Colonic mucosa (tissue), 4 donors: ENCODE measurements at regions not wholly inside any gene's neighbourhood (a gene's known extent, or its start where the extent isn't known, plus 50 kb on each side); places are given as distances from the start of the nearest gene placed in this dataset.

Experiments
- DNase-seq: peaks from one replicate; pipeline ENCODE4 v3.0.0-alpha.2; 2020
- H3K27ac ChIP-seq: fragments of 200-600 bp; one replicate; pipeline ENCODE4 v1.8.0; 2021
- H3K27me3 ChIP-seq: fragments of 200-600 bp; one replicate; pipeline ENCODE4 v1.8.0; 2021
- H3K36me3 ChIP-seq: fragments of 200-600 bp; one replicate; pipeline ENCODE4 v1.8.0; 2021
- H3K4me1 ChIP-seq: fragments of 200-600 bp; one replicate; pipeline ENCODE4 v1.8.0; 2021; ENCODE audit warnings: mild to moderate bottlenecking
- H3K4me3 ChIP-seq: fragments of 200-600 bp; one replicate; pipeline ENCODE4 v1.8.0; 2021
- H3K9ac ChIP-seq, 2 donors: one replicate each; pipeline ENCODE4 v1.7.0; 2013; ENCODE audit warnings: control low read depth in 2 of 2, low read depth in 2 of 2, low read length in 2 of 2
- H3K9me3 ChIP-seq: fragments of 200-600 bp; one replicate; pipeline ENCODE4 v1.8.0; 2021
- CTCF ChIP-seq: fragments of 200-600 bp; IDR thresholded peaks from one replicate; pipeline ENCODE4 v1.8.0; 2022; ENCODE audit warnings: antibody characterized with exemption, mild to moderate bottlenecking
- intact Hi-C: fragments of 100-400 bp; cut with DNase I; formaldehyde crosslinking; loops from one replicate; pipeline ENCODE4 v1.14.1; 2022
- donor health status: healthy.
- donor health status: DM: no; HTN: no; CAD: no.
- donor health status: DM: no; HTN: no; CAD: no.

GRCh38 chr16:61344791-61345190, 691.4 kb downstream of the CDH8 start:
- no peaks in the 10 kb centered on the region for H3K9me3 ChIP-seq
- H3K27ac ChIP-seq = no peak overlapping the region
- TF ChIP-seq CTCF = no peak
- intact Hi-C loops = no loop called here
- no peaks in the 10 kb centered on the region for H3K36me3 ChIP-seq
- H3K4me1 ChIP-seq = no peaks in the 10 kb centered on the region
- H3K27me3 ChIP-seq = no peaks in the 10 kb centered on the region
- DNase-seq = no peak
- H3K4me3 ChIP-seq = no peak overlapping the region
- H3K9ac ChIP-seq = no peak overlapping the region

- no peak for DNase-seq
- Histone ChIP-seq H3K9me3 (no peaks in the 10 kb centered on the region), H3K36me3 (no peaks in the 10 kb centered on the region), H3K27me3 (no peaks in the 10 kb centered on the region), H3K4me3 (no peak overlapping the region), H3K4me1 (no peaks in the 10 kb centered on the region), H3K27ac (no peak overlapping the region), H3K9ac (no peak overlapping the region)
- intact Hi-C loops = no loop called here
- TF ChIP-seq CTCF = no peak
Measured at GRCh38 chr16:61332461-61332860, 703.8 kb downstream of the CDH8 start.

DNA sequence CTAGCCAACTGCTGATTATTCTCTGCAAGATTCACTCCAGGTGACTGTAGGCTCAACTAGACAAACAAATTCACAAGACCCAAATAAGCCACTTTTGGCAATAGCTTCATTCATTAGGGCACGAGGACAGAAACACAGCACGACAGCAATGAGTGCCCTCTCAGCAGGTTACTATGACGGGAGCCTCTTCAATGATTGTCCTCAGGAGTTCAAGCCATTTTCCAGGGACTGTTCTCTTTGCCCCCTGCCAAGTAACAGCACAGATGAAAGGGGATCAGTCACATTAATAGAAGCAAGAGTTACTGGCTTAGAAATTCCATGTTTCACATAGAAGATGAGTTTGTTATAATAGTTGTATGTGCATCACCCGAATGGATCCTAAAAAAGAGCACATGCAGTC, 712.2 kb downstream of the CDH8 start:
- Histone ChIP-seq H3K27ac (no peak overlapping the region), H3K9ac (no peak overlapping the region), H3K4me1 (no peaks in the 10 kb centered on the region), H3K36me3 (no peaks in the 10 kb centered on the region), H3K9me3 (no peaks in the 10 kb centered on the region), H3K27me3 (no peaks in the 10 kb centered on the region), H3K4me3 (no peak overlapping the region)
- intact Hi-C loops = no loop called here
- TF ChIP-seq CTCF = no peak
- no peak for DNase-seq

DNA sequence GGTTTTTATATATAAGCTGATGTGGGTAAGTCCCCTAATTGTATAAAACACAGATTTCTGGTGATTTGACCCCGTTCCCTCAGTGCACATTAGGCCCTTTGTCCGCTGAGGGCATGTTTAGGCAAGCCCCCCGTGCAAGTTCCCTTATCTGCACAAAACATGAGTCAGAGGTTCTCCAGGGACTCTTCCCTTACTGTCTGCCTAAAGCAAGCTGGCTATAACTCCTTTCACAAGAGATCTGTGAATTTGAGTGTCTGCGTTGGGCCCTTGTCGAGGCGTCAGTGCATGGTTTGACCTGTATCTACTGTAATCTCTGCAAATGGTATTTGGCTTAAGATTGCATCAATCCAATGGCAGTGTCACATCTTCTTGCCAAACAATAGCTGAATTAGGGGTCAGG, 712.8 kb downstream of the CDH8 start:
- Histone ChIP-seq H3K36me3 (no peaks in the 10 kb centered on the region), H3K27ac (no peak overlapping the region), H3K9me3 (no peaks in the 10 kb centered on the region), H3K9ac (no peak overlapping the region), H3K4me1 (no peaks in the 10 kb centered on the region), H3K4me3 (no peak overlapping the region), H3K27me3 (no peaks in the 10 kb centered on the region)
- TF ChIP-seq CTCF = no peak
- intact Hi-C loops = no loop called here
- no peak for DNase-seq

DNA sequence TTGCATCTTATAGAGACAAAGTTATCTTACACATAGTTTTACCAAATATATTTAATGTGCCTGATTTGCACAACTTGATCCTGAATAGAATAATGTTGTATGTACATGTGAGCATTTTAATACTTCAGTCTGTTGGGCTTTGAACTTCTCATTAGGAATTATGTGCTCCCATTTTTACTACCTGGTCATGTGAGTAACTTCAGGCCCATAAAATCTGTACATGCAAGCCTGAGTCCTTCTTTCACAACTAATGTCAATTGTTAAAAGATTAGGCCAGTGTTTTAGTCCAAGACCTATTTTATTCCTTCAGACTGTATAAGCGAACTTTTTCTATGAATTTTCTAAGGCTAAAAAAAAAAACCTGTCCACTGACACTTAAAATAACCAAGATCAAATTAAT, 715.4 kb downstream of the CDH8 start:
- TF ChIP-seq CTCF = no peak
- H3K9ac ChIP-seq = no peak overlapping the region
- intact Hi-C loops = no loop called here
- no peaks in the 10 kb centered on the region for H3K4me1 ChIP-seq
- DNase-seq = no peak
- no peaks in the 10 kb centered on the region for H3K27me3 ChIP-seq
- no peaks in the 10 kb centered on the region for H3K9me3 ChIP-seq
- no peaks in the 10 kb centered on the region for H3K36me3 ChIP-seq
- no peak overlapping the region for H3K27ac ChIP-seq
- H3K4me3 ChIP-seq = no peak overlapping the region

GRCh38 chr16:61313931-61314330, 722.3 kb downstream of the CDH8 start:
- no peak overlapping the region for H3K27ac ChIP-seq
- no peak for TF ChIP-seq CTCF
- no peak for DNase-seq
- intact Hi-C loops = no loop called here
- no peaks in the 10 kb centered on the region for H3K4me1 ChIP-seq
- no peaks in the 10 kb centered on the region for H3K36me3 ChIP-seq
- H3K4me3 ChIP-seq = no peak overlapping the region
- H3K9ac ChIP-seq = no peak overlapping the region
- no peaks in the 10 kb centered on the region for H3K27me3 ChIP-seq
- H3K9me3 ChIP-seq = no peaks in the 10 kb centered on the region
